ENCODE measurements at regions not wholly inside any gene's neighbourhood (a gene's known extent, or its start where the extent isn't known, plus 50 kb on each side); places are given as distances from the start of the nearest gene placed in this dataset.
A peak's percentile ranks its signal among the peaks of the same experiment; 100 is the strongest.

DNA sequence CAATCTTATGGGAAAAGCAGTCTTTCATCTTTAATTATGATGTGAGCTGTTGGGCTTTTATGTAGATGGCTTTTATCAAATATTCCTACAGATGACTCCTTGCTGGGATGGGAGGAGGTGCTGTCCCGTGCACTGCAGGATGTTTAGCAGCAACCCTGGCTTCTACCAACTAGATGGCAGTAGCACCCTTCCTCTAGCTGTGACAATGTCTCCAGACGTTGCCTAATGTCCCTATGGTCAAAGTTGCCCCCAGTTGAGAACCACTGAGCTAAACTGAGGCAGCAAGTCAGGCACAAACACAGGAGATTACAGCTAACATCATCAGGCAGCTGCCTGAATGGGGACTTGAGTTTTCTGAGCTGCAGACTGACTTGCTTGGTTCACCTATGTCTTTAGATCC, 401.9 kb upstream of the PDE4D start:
- H3K4me1 ChIP-seq (ENCODE audit: insufficient read depth, low read length), result peaks cover 4% of the 10 kb centered on the region; the same call in 1 of the 2 replicates
- no peaks in the 10 kb centered on the region for H3K36me3 ChIP-seq (replicated peaks in 1 of 2; ENCODE audit: control insufficient read depth in 1 of 2, insufficient read depth in 2 of 2, low read length in 2 of 2)
- peak; percentile 30 for FAIRE-seq
- no peaks in the 10 kb centered on the region for H3K27me3 ChIP-seq (ENCODE audit: control insufficient read depth in 1 of 2, insufficient read depth in 2 of 2, low read length in 2 of 2)
- no peak overlapping the region for H3K4me3 ChIP-seq (replicated peaks in 1 of 3; ENCODE audit: insufficient read depth in 1 of 3, low read depth in 2 of 3, low read length in 3 of 3)
- ATAC-seq, result peak; percentile 92
- H4K20me1 ChIP-seq (ENCODE audit: insufficient read depth, low read length), result no peaks in the 10 kb centered on the region
- ChIA-PET CTCF (ENCODE audit: low intra/inter-chr PET ratio, low total read pairs) (interaction anchor here (1.2 kb wide), 2 partner anchors 291 to 354 kb away, joined by 3 to 4 read pairs; no protein-coding TSS in a partner anchor), POLR2A (no interaction called here)
- no peak overlapping the region for H3K4me2 ChIP-seq (ENCODE audit: low read depth, low read length)
- no TSS peak for BruUV-seq (replicated peaks)
- H3K9me3 ChIP-seq (ENCODE audit: low read length), result no peaks in the 10 kb centered on the region
- no peak overlapping the region for H2AFZ ChIP-seq (ENCODE audit: low read length)
- in situ Hi-C loops (cut with HindIII; ENCODE audit: extremely low pct_ligation_motif_present, low pct_unique_long_range_greater_than_20kb), result loop anchor here (10.0 kb wide), 1 partner anchor 289 kb away; no protein-coding TSS in a partner anchor
- H3K79me2 ChIP-seq (ENCODE audit: insufficient read depth, low read length), result no peaks in the 10 kb centered on the region
- no peak overlapping the region for H3K9ac ChIP-seq (ENCODE audit: insufficient read depth, low read depth, low read length)
- DNase-seq (ENCODE audit: low spot score), result peak; percentile 31
- H3K27ac ChIP-seq (ENCODE audit: extremely low read length, insufficient read depth, low read length), result no peak overlapping the region
- intact Hi-C loops (cut with micrococcal nuclease; ENCODE audit: unreplicated experiment), result loop anchor here (1.0 to 10.0 kb wide), 3 partner anchors 149 to 354 kb away; no protein-coding TSS in a partner anchor
- 49% methylated on average over 2 of the region's 2 CpGs for WGBS (ENCODE audit: low lambda C conversion rate)
- TF ChIP-seq CEBPB (IDR thresholded peaks at IDR 0.05; ENCODE audit: borderline replicate concordance, low read depth, low read length) (peak; percentile 20; the same call in 1 of the 2 replicates), ZBTB38 (CRISPR knock-in tag; IDR thresholded peaks at IDR 0.05) (no peak), FOSL2 (CRISPR knock-in tag; IDR thresholded peaks at IDR 0.05) (0 out of 2 replicates have a peak, but pooled peaks have one; percentile 7), PHB2 (IDR thresholded peaks at IDR 0.05; ENCODE audit: partially characterized antibody) (no peak), NONO (IDR thresholded peaks at IDR 0.05) (no peak), NONO (CRISPR knock-in tag; conservative IDR thresholded peaks at IDR 0.05) (0 out of 2 replicates have a peak, but pooled peaks have one; percentile 29), SOX13 (IDR thresholded peaks at IDR 0.05) (no peak), SOX13 (CRISPR knock-in tag; conservative IDR thresholded peaks at IDR 0.05 in 1 of 2, IDR thresholded peaks at IDR 0.05 in 1 of 2) (0 out of 4 replicates have a peak, but pooled peaks of 1 of the 2 experiments have one; percentile 9), TEAD3 (CRISPR knock-in tag; optimal IDR thresholded peaks at IDR 0.05; ENCODE audit: borderline replicate concordance) (peak; percentile 48), SMC3 (IDR thresholded peaks at IDR 0.05; ENCODE audit: low read length) (peak; percentile 94), REPIN1 (CRISPR knock-in tag; IDR thresholded peaks at IDR 0.05; ENCODE audit: borderline replicate concordance, low read depth) (peak; percentile 48; the same call in 1 of the 2 replicates), AKAP8 (CRISPR knock-in tag; IDR thresholded peaks at IDR 0.05) (no peak), ZNF230 (CRISPR knock-in tag; IDR thresholded peaks at IDR 0.05) (0 out of 2 replicates have a peak, but pooled peaks have one; percentile 31), STAG1 (CRISPR knock-in tag; IDR thresholded peaks at IDR 0.05) (peak; percentile 95)
- TF ChIP-seq, protein P1, sequence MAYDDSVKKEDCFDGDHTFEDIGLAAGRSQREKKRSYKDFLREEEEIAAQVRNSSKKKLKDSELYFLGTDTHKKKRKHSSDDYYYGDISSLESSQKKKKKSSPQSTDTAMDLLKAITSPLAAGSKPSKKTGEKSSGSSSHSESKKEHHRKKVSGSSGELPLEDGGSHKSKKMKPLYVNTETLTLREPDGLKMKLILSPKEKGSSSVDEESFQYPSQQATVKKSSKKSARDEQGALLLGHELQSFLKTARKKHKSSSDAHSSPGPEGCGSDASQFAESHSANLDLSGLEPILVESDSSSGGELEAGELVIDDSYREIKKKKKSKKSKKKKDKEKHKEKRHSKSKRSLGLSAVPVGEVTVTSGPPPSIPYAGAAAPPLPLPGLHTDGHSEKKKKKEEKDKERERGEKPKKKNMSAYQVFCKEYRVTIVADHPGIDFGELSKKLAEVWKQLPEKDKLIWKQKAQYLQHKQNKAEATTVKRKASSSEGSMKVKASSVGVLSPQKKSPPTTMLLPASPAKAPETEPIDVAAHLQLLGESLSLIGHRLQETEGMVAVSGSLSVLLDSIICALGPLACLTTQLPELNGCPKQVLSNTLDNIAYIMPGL (CRISPR knock-in tag; IDR thresholded peaks at IDR 0.05; ENCODE audit: borderline replicate concordance in 1 of 2, low read depth in 1 of 2), result 0 out of 4 replicates have a peak, but pooled peaks of 1 of the 2 experiments have one; percentile 18
- TF ChIP-seq, protein P2, sequence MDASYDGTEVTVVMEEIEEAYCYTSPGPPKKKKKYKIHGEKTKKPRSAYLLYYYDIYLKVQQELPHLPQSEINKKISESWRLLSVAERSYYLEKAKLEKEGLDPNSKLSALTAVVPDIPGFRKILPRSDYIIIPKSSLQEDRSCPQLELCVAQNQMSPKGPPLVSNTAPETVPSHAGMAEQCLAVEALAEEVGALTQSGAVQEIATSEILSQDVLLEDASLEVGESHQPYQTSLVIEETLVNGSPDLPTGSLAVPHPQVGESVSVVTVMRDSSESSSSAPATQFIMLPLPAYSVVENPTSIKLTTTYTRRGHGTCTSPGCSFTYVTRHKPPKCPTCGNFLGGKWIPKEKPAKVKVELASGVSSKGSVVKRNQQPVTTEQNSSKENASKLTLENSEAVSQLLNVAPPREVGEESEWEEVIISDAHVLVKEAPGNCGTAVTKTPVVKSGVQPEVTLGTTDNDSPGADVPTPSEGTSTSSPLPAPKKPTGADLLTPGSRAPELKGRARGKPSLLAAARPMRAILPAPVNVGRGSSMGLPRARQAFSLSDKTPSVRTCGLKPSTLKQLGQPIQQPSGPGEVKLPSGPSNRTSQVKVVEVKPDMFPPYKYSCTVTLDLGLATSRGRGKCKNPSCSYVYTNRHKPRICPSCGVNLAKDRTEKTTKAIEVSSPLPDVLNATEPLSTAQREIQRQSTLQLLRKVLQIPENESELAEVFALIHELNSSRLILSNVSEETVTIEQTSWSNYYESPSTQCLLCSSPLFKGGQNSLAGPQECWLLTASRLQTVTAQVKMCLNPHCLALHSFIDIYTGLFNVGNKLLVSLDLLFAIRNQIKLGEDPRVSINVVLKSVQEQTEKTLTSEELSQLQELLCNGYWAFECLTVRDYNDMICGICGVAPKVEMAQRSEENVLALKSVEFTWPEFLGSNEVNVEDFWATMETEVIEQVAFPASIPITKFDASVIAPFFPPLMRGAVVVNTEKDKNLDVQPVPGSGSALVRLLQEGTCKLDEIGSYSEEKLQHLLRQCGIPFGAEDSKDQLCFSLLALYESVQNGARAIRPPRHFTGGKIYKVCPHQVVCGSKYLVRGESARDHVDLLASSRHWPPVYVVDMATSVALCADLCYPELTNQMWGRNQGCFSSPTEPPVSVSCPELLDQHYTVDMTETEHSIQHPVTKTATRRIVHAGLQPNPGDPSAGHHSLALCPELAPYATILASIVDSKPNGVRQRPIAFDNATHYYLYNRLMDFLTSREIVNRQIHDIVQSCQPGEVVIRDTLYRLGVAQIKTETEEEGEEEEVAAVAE (CRISPR knock-in tag; IDR thresholded peaks at IDR 0.05; ENCODE audit: borderline replicate concordance), result 0 out of 2 replicates have a peak, but pooled peaks have one; percentile 22
- TF ChIP-seq, protein P3, sequence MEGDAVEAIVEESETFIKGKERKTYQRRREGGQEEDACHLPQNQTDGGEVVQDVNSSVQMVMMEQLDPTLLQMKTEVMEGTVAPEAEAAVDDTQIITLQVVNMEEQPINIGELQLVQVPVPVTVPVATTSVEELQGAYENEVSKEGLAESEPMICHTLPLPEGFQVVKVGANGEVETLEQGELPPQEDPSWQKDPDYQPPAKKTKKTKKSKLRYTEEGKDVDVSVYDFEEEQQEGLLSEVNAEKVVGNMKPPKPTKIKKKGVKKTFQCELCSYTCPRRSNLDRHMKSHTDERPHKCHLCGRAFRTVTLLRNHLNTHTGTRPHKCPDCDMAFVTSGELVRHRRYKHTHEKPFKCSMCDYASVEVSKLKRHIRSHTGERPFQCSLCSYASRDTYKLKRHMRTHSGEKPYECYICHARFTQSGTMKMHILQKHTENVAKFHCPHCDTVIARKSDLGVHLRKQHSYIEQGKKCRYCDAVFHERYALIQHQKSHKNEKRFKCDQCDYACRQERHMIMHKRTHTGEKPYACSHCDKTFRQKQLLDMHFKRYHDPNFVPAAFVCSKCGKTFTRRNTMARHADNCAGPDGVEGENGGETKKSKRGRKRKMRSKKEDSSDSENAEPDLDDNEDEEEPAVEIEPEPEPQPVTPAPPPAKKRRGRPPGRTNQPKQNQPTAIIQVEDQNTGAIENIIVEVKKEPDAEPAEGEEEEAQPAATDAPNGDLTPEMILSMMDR (CRISPR knock-in tag; IDR thresholded peaks at IDR 0.05), result peak; percentile 86
